ENCODE measurements at regions not wholly inside any gene's neighbourhood (a gene's known extent, or its start where the extent isn't known, plus 50 kb on each side); places are given as distances from the start of the nearest gene placed in this dataset.
"Not testable (repeated sequence)": the region's sequence is repeated elsewhere in the genome, so short reads cannot be mapped to it uniquely, and the experiment has no call there.

GRCh38 chr9:85469041-85469440 lies 272.7 kb downstream of the AGTPBP1 start:
- H3K36me3 ChIP-seq = no peaks in the 10 kb centered on the region
- TF ChIP-seq, protein P1, sequence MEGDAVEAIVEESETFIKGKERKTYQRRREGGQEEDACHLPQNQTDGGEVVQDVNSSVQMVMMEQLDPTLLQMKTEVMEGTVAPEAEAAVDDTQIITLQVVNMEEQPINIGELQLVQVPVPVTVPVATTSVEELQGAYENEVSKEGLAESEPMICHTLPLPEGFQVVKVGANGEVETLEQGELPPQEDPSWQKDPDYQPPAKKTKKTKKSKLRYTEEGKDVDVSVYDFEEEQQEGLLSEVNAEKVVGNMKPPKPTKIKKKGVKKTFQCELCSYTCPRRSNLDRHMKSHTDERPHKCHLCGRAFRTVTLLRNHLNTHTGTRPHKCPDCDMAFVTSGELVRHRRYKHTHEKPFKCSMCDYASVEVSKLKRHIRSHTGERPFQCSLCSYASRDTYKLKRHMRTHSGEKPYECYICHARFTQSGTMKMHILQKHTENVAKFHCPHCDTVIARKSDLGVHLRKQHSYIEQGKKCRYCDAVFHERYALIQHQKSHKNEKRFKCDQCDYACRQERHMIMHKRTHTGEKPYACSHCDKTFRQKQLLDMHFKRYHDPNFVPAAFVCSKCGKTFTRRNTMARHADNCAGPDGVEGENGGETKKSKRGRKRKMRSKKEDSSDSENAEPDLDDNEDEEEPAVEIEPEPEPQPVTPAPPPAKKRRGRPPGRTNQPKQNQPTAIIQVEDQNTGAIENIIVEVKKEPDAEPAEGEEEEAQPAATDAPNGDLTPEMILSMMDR (IDR thresholded peaks at IDR 0.05; ENCODE audit: low read depth, low read length) = no peak
- no peaks in the 10 kb centered on the region for H3K4me1 ChIP-seq
- H3K4me3 ChIP-seq (ENCODE audit: low read depth, low read length) = no peak overlapping the region
- DNase-seq = no peak
- H3K27me3 ChIP-seq = no peaks in the 10 kb centered on the region
- no peaks in the 10 kb centered on the region; the same call in 1 of the 2 replicates for H3K9me3 ChIP-seq

DNA sequence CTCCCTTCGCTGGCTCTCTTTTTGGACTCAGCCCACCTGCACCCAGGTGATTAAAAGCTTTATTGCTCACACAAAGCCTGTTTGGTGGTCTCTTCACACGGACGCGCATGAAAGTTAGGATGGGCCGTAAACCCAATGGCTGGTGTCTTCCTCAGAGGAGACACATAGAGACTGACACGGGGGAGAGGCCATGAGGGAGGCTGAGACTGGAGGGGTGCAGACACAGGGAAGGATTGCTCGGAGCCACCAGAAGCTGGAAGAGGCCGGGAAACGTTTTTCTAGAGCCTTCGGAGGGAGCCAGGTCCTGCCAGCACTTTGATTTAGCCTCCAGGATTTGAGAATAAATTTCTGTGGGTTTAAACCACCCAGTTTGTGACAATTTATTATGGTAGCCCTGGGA lies 274.9 kb downstream of the AGTPBP1 start:
- Histone ChIP-seq H3K36me3 (no peaks in the 10 kb centered on the region), H3K4me1 (no peaks in the 10 kb centered on the region), H3K27me3 (no peaks in the 10 kb centered on the region), H3K4me3 (ENCODE audit: low read depth, low read length) (no peak overlapping the region), H3K9me3 (no peaks in the 10 kb centered on the region)
- TF ChIP-seq, protein P1 (IDR thresholded peaks at IDR 0.05; ENCODE audit: low read depth, low read length) = no peak
- no peak for DNase-seq

- H3K4me3 ChIP-seq (ENCODE audit: low read depth, low read length); DNase-seq; H3K36me3 ChIP-seq; H3K4me1 ChIP-seq; H3K27me3 ChIP-seq; H3K9me3 ChIP-seq: not testable (repeated sequence)
These were observed 283.5 kb downstream of the AGTPBP1 start for GRCh38 chr9:85458114-85458864.

DNA sequence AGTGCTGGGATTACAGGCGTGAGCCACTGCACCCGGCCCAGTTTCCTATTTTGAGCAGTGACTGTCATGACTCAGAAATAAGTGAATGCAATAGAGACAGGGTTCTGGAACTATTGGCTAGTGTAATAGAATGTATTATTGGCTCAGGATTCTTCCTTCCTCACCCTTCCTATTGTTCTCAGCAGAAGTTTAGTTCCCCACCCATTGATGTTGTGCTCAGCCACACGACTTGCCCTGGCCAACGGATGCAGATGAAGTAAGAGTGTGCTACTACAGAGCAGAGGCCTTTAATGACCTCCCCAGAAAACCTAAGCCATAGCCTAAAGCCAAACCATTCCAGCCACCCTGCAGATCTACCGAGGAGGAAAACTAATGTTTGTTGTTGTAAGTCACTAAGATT lies 287.9 kb downstream of the AGTPBP1 start:
- Histone ChIP-seq H3K36me3 (no peaks in the 10 kb centered on the region), H3K4me3 (ENCODE audit: low read depth, low read length) (no peak overlapping the region), H3K9me3 (no peaks in the 10 kb centered on the region), H3K4me1 (no peaks in the 10 kb centered on the region), H3K27me3 (peaks cover 4% of the 10 kb centered on the region; the same call in 1 of the 2 replicates)
- TF ChIP-seq, protein P1 (IDR thresholded peaks at IDR 0.05; ENCODE audit: low read depth, low read length) = no peak
- DNase-seq = no peak

- H3K9me3 ChIP-seq = no peaks in the 10 kb centered on the region
- TF ChIP-seq, protein P1 (IDR thresholded peaks at IDR 0.05; ENCODE audit: low read depth, low read length) = no peak
These were observed 288.9 kb downstream of the AGTPBP1 start for GRCh38 chr9:85452841-85453240.

DNA sequence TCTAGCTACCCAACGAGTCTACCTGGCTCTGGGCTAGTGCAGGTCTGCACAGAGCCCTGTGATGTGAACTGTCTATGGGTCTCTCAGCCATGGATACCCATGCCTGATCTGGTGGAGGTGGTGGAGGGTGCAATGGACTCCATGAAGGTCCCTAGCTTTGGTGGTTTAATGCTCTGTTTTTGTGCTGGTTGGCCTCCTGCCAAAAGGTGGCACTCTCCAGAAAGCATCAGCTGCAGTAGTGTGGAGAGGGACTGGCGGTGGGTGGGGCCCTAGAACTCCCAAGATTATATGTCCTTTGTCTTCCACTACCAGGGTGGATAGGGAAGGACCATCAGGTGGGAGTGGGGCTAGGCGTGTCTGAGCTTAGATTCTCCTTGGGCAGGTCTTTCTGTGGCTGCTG lies 290.1 kb downstream of the AGTPBP1 start:
- Histone ChIP-seq H3K4me3 (ENCODE audit: low read depth, low read length) (no peak overlapping the region), H3K27me3 (peaks cover 4% of the 10 kb centered on the region; the same call in 1 of the 2 replicates), H3K9me3 (no peaks in the 10 kb centered on the region), H3K36me3 (no peaks in the 10 kb centered on the region), H3K4me1 (no peaks in the 10 kb centered on the region)
- DNase-seq = peak; percentile 27
- TF ChIP-seq, protein P1 (IDR thresholded peaks at IDR 0.05; ENCODE audit: low read depth, low read length) = no peak

More at GRCh38 chr9:85452841-85453240, 288.9 kb downstream of the AGTPBP1 start:
- Histone ChIP-seq H3K4me1 (no peaks in the 10 kb centered on the region), H3K4me3 (ENCODE audit: low read depth, low read length) (no peak overlapping the region), H3K27me3 (peaks cover 4% of the 10 kb centered on the region; the same call in 1 of the 2 replicates), H3K36me3 (no peaks in the 10 kb centered on the region)
- no peak for DNase-seq
